PC-3 (cell line): ENCODE measurements at regions not wholly inside any gene's neighbourhood (a gene's known extent, or its start where the extent isn't known, plus 50 kb on each side); places are given as distances from the start of the nearest gene placed in this dataset.

Experiments
- EZH2 ChIP-seq: fragments of 300-600 bp; sonication (generic); IDR thresholded peaks from one replicate; pipeline ENCODE4 v1.6.1; 2017; ENCODE audit warnings: antibody characterized with exemption, mild to moderate bottlenecking, low read length; ENCODE audit not compliant: unreplicated experiment
- EZH2phosphoT487 ChIP-seq: fragments of 300-600 bp; sonication (generic); IDR thresholded peaks from 2 replicates; pipeline ENCODE4 v1.6.1; 2018; ENCODE audit warnings: mild to moderate bottlenecking, antibody characterized with exemption, low read length, borderline replicate concordance
- TF ChIP-seq, protein P1 (sequence below): fragments of 300-600 bp; sonication (generic); conservative IDR thresholded peaks from 2 replicates; pipeline ENCODE4 v1.5.1; 2017; ENCODE audit warnings: antibody characterized with exemption, low read depth, mild to moderate bottlenecking, low read length

DNA sequence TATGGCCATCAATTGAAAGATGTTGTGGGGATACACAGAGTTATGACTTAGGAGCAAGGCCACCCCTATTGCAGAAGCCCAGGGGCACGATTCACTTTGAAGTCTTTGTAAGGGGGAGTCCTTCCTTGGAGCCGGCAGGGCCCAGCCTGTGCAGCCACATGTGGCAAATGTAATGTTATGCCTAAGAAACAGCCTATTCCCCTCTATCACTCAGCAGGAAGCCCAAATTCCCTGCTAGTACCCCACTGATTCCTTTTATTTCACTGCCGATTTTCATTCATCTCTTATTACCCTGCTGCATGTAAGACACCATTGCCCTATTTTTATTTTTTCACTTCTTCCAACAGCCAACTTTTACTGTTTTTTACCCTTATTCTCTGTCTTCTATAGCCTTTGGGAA lies 233.2 kb downstream of the PMP22 start:
- TF ChIP-seq EZH2, result no peak
- TF ChIP-seq, protein P1, sequence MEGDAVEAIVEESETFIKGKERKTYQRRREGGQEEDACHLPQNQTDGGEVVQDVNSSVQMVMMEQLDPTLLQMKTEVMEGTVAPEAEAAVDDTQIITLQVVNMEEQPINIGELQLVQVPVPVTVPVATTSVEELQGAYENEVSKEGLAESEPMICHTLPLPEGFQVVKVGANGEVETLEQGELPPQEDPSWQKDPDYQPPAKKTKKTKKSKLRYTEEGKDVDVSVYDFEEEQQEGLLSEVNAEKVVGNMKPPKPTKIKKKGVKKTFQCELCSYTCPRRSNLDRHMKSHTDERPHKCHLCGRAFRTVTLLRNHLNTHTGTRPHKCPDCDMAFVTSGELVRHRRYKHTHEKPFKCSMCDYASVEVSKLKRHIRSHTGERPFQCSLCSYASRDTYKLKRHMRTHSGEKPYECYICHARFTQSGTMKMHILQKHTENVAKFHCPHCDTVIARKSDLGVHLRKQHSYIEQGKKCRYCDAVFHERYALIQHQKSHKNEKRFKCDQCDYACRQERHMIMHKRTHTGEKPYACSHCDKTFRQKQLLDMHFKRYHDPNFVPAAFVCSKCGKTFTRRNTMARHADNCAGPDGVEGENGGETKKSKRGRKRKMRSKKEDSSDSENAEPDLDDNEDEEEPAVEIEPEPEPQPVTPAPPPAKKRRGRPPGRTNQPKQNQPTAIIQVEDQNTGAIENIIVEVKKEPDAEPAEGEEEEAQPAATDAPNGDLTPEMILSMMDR, result no peak
- no peak for TF ChIP-seq EZH2phosphoT487
